Loucy (cell line): ENCODE measurements at regions not wholly inside any gene's neighbourhood (a gene's known extent, or its start where the extent isn't known, plus 50 kb on each side); places are given as distances from the start of the nearest gene placed in this dataset.

Source experiments
- H2AFZ ChIP-seq: fragments of 200-600 bp; sonication (generic); 2 replicates; pipeline ENCODE4 v1.6.0; 2016; ENCODE audit warnings: antibody characterized with exemption, mild to moderate bottlenecking, low read length, moderate library complexity
- H3F3A ChIP-seq: fragments of 200-600 bp; 2 replicates; pipeline ENCODE4 v1.6.0; 2016; ENCODE audit warnings: antibody characterized with exemption, low read depth, mild to moderate bottlenecking
- H3K27me3 ChIP-seq: fragments of 200-600 bp; sonication (generic); 2 replicates; pipeline ENCODE4 v1.6.1; 2014; ENCODE audit warnings: low read length, mild to moderate bottlenecking; ENCODE audit not compliant: insufficient read depth, poor library complexity, severe bottlenecking
- H3K36me3 ChIP-seq: fragments of 200-600 bp; sonication (generic); 2 replicates; pipeline ENCODE4 v1.6.1; 2016; ENCODE audit warnings: low read length; ENCODE audit not compliant: insufficient read depth
- H3K4me1 ChIP-seq: fragments of 200-600 bp; sonication (generic); 2 replicates; pipeline ENCODE4 v1.5.1; 2014; ENCODE audit warnings: low read length, mild to moderate bottlenecking; ENCODE audit not compliant: insufficient read depth, poor library complexity, severe bottlenecking
- H3K4me2 ChIP-seq: fragments of 200-600 bp; sonication (generic); 2 replicates; pipeline ENCODE4 v1.6.0; 2014; ENCODE audit warnings: antibody characterized with exemption, low read length, low read depth, mild to moderate bottlenecking; ENCODE audit not compliant: poor library complexity, severe bottlenecking
- H3K4me3 ChIP-seq: fragments of 200-600 bp; sonication (generic); 2 replicates; pipeline ENCODE4 v1.5.1; 2014; ENCODE audit warnings: low read length, mild to moderate bottlenecking, mixed read lengths; ENCODE audit not compliant: poor library complexity, severe bottlenecking
- H3K79me2 ChIP-seq: fragments of 200-600 bp; sonication (generic); 2 replicates; pipeline ENCODE4 v1.6.1; 2014; ENCODE audit warnings: low read length; ENCODE audit not compliant: insufficient read depth
- H3K9ac ChIP-seq: fragments of 200-600 bp; sonication (generic); 2 replicates; pipeline ENCODE4 v1.6.0; 2014; ENCODE audit warnings: mild to moderate bottlenecking, low read depth, low read length, moderate library complexity; ENCODE audit not compliant: poor library complexity, severe bottlenecking
- H3K9me2 ChIP-seq: fragments of 200-600 bp; sonication (generic); replicated peaks from 2 replicates; pipeline ENCODE4 v1.6.1; 2016; ENCODE audit warnings: low read depth, low read length, mixed read lengths
- H3K9me3 ChIP-seq: fragments of 200-600 bp; sonication (generic); 2 replicates; pipeline ENCODE4 v1.6.1; 2014; ENCODE audit warnings: mild to moderate bottlenecking, antibody characterized with exemption, low read length, low read depth; ENCODE audit not compliant: insufficient read depth
- H4K20me1 ChIP-seq: fragments of 200-600 bp; sonication (generic); 2 replicates; pipeline ENCODE4 v1.6.0; 2014; ENCODE audit warnings: antibody characterized with exemption, low read length, mild to moderate bottlenecking; ENCODE audit not compliant: insufficient read depth, poor library complexity, severe bottlenecking
- EZH2phosphoT487 ChIP-seq: fragments of 200-600 bp; IDR thresholded peaks from 2 replicates; pipeline ENCODE4 v1.6.1; 2018; ENCODE audit warnings: antibody characterized with exemption, mild to moderate bottlenecking, moderate library complexity, borderline replicate concordance
- TF ChIP-seq, protein P1 (sequence below): fragments of 200-600 bp; sonication (generic); conservative IDR thresholded peaks from 2 replicates; pipeline ENCODE4 v1.5.1; 2014; ENCODE audit warnings: mild to moderate bottlenecking, antibody characterized with exemption, low read length

DNA sequence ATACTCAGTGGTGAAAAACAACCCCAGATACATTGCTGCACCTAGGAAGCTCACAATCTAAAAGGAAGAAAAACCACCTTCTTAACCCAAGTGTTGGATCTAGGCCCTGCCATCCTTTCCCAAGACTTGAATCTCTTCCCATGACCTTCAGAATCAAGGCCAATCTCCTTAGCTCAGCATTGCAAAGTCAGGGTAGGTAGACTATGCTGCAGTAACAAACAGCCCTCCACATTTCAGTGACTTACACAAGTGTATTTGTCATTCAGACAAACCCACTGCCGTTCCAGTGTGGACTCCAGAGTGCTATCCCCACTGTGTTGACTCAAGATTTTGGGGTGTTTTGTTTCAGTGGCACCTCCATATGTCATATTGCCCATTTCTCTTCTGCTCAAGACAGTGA is 278.4 kb downstream of the UACA start:
- no peak overlapping the region for H3K4me2 ChIP-seq
- TF ChIP-seq, protein P1, sequence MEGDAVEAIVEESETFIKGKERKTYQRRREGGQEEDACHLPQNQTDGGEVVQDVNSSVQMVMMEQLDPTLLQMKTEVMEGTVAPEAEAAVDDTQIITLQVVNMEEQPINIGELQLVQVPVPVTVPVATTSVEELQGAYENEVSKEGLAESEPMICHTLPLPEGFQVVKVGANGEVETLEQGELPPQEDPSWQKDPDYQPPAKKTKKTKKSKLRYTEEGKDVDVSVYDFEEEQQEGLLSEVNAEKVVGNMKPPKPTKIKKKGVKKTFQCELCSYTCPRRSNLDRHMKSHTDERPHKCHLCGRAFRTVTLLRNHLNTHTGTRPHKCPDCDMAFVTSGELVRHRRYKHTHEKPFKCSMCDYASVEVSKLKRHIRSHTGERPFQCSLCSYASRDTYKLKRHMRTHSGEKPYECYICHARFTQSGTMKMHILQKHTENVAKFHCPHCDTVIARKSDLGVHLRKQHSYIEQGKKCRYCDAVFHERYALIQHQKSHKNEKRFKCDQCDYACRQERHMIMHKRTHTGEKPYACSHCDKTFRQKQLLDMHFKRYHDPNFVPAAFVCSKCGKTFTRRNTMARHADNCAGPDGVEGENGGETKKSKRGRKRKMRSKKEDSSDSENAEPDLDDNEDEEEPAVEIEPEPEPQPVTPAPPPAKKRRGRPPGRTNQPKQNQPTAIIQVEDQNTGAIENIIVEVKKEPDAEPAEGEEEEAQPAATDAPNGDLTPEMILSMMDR, result no peak
- TF ChIP-seq EZH2phosphoT487, result no peak
- no peaks in the 10 kb centered on the region for H3K36me3 ChIP-seq
- H3K9me3 ChIP-seq, result no peaks in the 10 kb centered on the region
- no peaks in the 10 kb centered on the region for H3K27me3 ChIP-seq
- H3F3A ChIP-seq, result 0 out of 2 replicates have a peak, but pooled peaks cover 2% of the 10 kb centered on the region
- no peak overlapping the region for H3K4me3 ChIP-seq
- H3K4me1 ChIP-seq, result peaks cover 83% of the 10 kb centered on the region
- H4K20me1 ChIP-seq, result no peaks in the 10 kb centered on the region
- no peak overlapping the region for H2AFZ ChIP-seq
- H3K9me2 ChIP-seq, result no peaks in the 10 kb centered on the region
- no peak overlapping the region for H3K9ac ChIP-seq
- no peaks in the 10 kb centered on the region for H3K79me2 ChIP-seq

DNA sequence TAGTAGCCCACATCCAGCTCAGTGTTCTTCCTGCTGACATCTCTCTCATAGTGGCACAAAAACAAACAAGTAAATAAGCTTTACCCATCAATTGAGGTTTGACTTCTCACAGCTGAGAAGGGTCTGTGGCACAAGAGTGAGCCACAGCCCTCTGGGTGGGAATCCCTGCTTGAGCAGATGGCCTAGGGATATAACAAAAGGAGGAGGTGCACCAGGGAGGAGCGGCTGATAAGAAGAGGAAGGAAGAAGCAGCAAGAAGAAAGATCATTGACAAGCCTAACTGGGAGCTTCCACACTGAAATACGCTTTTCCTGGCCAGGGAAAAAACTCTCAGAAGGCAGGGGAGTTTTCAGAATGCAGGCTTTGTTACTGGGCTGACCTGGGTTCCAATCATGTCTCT is 279.8 kb downstream of the UACA start:
- Histone ChIP-seq H3K9me3 (no peaks in the 10 kb centered on the region), H3K36me3 (no peaks in the 10 kb centered on the region), H3K9ac (no peak overlapping the region), H3K4me1 (peaks cover 84% of the 10 kb centered on the region), H4K20me1 (no peaks in the 10 kb centered on the region), H3K4me2 (no peak overlapping the region), H3K27me3 (no peaks in the 10 kb centered on the region), H3K4me3 (no peak overlapping the region), H3F3A (0 out of 2 replicates have a peak, but pooled peaks cover 2% of the 10 kb centered on the region), H3K79me2 (no peaks in the 10 kb centered on the region), H2AFZ (no peak overlapping the region), H3K9me2 (no peaks in the 10 kb centered on the region)
- TF ChIP-seq, protein P1, result no peak
- no peak for TF ChIP-seq EZH2phosphoT487

GRCh38 chr15:70480196-70480856 is 283.0 kb downstream of the UACA start:
- Histone ChIP-seq H3K4me1 (peaks cover 84% of the 10 kb centered on the region), H3K9me2 (no peaks in the 10 kb centered on the region), H3K36me3 (no peaks in the 10 kb centered on the region), H3K9me3 (no peaks in the 10 kb centered on the region), H2AFZ (no peak overlapping the region), H3F3A (no peaks in the 10 kb centered on the region), H3K4me2 (peak overlapping the region; percentile 77), H3K9ac (peak overlapping the region; percentile 64), H4K20me1 (no peaks in the 10 kb centered on the region), H3K4me3 (peak overlapping the region; percentile 58), H3K27me3 (no peaks in the 10 kb centered on the region), H3K79me2 (no peaks in the 10 kb centered on the region)
- TF ChIP-seq EZH2phosphoT487, result no peak
- TF ChIP-seq, protein P1, result no peak
